ENCODE measurements at regions not wholly inside any gene's neighbourhood (a gene's known extent, or its start where the extent isn't known, plus 50 kb on each side); places are given as distances from the start of the nearest gene placed in this dataset.

DNA sequence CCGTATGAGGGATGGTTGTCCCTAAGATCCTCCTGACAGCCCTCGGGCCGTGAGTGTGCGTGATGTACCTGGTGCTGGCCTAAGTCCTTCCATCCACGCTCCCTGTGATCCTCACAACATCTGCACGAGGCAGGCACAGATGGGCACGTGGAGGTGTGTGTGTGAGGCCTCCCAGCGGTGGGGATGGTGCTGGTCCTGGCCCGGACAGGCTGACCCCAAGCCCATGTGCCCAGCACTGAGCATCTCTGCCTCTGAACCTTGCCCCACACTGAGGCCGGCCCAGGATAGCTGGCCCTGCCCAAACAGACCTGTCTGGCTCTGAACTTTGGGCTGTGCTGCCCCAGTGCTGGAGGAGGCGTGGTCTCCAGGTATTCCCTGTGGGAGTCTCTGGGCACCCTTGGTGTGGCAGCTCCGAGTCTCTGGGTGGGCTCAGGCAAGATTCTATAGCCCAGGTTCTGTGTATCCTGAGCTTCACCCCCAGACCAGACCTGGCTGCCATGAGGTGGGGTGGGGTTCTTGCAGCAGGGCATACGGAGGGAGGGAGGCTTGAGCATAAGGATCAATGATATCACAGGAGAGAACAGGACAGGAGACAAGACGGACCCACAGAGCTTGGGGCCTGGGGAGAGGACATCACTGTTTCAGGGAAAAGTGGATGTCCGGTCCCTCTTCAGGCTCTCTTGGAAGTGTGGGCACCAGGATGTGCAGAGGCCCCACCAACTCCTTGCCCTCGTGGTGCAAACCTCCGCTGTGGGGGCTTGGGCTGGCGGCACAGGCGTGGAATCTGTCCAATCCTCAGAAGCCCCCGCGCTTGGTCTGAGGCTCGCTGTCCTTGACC, 881.8 kb downstream of the BRD1 start:
- no peak overlapping the region for H3K27ac ChIP-seq
- TF ChIP-seq, protein P1, sequence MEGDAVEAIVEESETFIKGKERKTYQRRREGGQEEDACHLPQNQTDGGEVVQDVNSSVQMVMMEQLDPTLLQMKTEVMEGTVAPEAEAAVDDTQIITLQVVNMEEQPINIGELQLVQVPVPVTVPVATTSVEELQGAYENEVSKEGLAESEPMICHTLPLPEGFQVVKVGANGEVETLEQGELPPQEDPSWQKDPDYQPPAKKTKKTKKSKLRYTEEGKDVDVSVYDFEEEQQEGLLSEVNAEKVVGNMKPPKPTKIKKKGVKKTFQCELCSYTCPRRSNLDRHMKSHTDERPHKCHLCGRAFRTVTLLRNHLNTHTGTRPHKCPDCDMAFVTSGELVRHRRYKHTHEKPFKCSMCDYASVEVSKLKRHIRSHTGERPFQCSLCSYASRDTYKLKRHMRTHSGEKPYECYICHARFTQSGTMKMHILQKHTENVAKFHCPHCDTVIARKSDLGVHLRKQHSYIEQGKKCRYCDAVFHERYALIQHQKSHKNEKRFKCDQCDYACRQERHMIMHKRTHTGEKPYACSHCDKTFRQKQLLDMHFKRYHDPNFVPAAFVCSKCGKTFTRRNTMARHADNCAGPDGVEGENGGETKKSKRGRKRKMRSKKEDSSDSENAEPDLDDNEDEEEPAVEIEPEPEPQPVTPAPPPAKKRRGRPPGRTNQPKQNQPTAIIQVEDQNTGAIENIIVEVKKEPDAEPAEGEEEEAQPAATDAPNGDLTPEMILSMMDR (conservative IDR thresholded peaks at IDR 0.05) = no peak

DNA sequence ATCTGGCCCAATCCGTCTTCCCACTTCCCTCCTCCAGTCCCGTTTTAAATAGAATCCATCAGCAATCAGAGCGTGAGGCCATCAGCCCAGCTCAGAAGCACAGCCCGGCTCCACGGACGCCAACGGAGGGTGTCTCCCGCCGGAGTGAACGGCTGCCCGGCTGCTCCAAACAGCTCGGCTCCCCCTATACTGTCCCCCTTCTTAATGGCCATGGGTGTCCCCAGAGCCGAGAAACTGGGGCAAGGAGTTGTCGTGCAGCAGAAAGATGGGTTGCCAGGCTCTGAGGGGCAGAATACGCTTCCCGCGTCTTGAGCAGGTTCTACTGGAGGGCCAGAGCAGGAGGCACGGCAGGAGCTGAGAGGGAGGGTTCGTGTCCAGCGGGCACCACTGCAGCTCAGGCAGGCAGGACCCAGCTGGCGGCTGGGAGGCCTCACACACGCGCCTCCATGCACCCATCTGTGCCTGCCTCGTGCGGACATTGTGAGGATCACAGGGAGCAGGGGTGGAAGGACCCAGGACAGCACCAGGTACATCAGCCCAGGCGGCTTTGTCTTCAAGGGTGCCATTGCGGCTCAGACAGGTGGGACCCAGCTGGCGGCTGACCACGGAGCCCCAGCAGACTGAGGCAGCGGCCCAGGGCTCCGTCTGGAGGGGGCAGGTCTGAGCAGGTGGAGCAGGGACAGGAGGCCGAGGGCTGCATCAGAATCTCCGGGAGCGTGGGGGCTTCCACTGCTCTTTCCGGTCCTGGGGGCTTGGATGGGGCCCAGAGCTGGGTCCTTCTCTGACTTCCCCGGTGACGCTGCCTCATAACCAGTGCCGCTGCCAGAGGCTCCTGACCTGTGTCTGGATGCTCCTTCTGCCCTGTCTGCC, 882.7 kb downstream of the BRD1 start:
- no peak overlapping the region for H3K27ac ChIP-seq
- TF ChIP-seq, protein P1 (conservative IDR thresholded peaks at IDR 0.05) = no peak

DNA sequence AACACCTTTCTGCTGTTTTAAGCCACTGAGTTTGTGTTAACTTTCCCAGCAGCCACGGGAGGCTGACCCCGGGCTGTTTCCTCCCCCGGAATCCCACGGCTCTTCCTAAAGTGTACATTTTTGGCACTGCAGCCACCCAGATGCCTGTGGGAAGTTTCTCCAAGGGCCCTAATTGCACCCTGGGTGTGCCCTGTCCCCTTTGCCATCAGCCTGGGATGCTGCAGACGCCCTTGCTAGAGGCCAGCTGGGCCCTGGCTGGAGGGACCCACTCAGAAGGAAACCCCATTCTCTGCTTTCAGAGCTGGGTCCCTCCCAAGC, 883.3 kb downstream of the BRD1 start:
- TF ChIP-seq, protein P1 (conservative IDR thresholded peaks at IDR 0.05) = no peak
- H3K27ac ChIP-seq = no peak overlapping the region

DNA sequence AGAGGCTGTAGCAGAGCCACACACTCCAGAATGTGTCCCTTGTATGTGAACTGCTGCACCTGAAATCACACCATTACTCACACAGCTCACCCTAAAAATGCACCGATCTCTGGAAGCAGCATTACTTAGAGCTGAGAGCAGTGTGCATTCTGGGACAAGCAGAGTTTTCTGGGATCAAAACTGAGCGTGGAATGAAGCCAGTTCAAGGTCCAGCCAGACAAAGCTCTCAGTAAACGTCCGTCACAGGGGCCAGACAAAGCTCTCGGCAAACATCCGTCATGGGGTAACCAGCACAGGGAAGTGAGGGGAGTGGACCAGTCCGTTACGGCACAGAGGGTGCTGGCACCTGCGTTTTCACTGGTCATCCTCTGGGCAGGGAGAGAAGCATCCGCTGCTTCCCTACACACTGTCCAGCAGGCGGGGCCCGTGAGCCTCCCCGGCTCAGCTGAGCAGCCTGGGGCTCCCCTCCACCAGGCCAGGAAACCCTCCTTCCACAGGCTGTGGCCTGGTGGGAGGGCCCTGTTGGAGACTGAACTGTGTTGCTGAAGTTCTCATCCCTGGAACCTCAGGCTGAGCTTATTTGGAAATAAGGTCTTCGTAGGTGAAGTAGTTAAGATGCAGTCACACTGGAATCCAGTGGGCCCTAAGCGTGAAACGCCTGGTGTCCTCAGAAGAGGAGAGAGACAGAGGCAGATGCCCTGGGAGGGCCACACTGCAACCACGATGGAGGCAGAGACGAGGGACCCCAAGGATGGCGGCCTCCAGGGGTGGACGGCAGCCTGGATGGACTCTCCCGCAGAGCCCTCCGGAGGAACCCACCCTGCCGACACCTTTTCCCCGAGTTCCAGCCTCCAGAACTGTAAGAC, 883.9 kb downstream of the BRD1 start:
- H3K27ac ChIP-seq = no peak overlapping the region
- TF ChIP-seq, protein P1 (conservative IDR thresholded peaks at IDR 0.05) = peak; percentile 83

DNA sequence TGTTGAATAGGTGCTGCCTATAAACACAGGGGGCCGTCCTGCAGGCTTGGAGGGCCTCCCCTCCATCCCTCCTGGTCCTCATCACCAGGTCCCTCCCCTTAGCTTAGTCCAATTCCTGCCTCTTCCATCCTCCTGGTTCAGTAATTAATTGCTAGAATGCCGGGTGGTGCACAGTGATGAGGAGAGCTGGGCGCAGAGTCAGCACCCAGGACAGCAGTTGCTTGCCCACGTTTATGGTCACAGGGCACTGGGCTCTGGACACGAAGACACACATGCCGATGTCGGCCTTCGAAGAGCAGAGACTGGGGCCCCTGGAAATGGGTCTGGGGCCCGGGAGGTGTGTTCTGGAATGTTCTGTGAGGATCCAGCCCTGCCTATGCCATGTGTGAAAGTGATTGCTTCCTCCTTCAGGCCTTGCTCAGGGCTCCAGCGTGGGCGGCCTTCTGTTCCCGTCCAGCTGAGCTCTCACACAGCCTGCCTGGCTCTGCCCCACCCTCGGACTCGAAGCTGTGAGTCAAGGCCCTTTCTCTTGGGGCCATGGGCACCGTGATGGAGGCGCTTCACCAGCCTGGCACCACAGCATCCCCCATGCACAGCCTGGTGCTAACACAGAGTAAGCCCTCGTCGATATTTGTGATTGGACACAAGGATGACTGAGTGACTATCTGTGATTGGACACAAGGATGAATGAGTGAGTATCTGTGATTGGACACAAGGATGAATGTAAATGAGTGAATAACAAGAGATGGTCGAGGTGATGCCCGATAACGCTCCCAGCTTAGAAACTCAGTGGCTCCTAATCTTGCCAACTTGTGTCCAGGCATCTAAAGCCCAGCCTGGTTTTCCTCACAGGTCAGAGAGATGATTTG, 884.7 kb downstream of the BRD1 start:
- TF ChIP-seq, protein P1 (conservative IDR thresholded peaks at IDR 0.05) = no peak
- H3K27ac ChIP-seq = no peak overlapping the region

DNA sequence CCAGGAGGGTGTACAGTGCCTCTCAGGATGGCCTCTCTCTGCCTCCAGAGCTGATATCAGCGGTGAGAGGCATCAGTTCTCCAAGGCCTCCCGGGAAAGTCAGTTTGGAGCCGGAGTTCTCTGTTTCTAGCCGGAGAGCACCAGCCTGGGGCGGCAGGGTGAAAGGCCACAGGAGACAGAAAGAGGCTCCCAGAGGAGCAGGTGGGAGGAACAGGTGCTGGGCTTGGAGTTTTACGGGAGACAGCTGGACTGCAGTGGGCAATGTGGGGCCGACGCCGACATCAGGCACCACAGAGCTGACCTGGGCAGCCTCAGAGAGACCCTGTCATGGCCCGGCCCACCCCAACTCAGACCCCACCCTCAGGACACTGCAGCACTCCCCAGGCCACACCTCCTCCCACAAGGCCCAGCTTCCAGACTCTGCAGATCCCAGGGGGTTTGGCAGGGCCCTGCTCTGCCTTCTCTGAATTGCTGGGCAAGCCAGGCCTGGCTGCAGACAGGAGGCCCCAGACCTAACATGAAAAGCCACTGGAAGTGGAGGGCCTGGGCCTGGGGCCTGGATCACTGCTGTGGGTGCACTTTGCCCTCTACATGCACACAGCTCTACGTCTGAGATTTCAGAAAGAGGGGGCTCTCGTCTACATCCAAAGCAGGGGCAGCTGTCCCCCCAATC, 885.6 kb downstream of the BRD1 start:
- no peak overlapping the region for H3K27ac ChIP-seq
- TF ChIP-seq, protein P1 (conservative IDR thresholded peaks at IDR 0.05) = no peak

Measured in VCaP (cell line).